Upper lobe of left lung (tissue), 6 donors: ENCODE measurements at regions not wholly inside any gene's neighbourhood (a gene's known extent, or its start where the extent isn't known, plus 50 kb on each side); places are given as distances from the start of the nearest gene placed in this dataset.

ENCODE experiments used
- ATAC-seq, 2 donors: fragments of 200-7000 bp; cut with Tn5 transposase; one replicate each; pipeline ENCODE4 v1.9.1; 2022; ENCODE audit warnings: mild to moderate bottlenecking in 2 of 2, moderate library complexity in 2 of 2; ENCODE audit not compliant: low FRiP score in 2 of 2
- DNase-seq, 2 donors: peaks; one replicate each; pipeline ENCODE4 v3.0.0-alpha.2; 2019 to 2020
- H3K27ac ChIP-seq, 4 donors: fragments of 200-600 bp; sonication (generic); one replicate each; pipeline ENCODE4 v1.5.1; 2016 to 2019
- H3K27me3 ChIP-seq, 4 donors: fragments of 200-600 bp; sonication (generic); one replicate each; pipeline ENCODE4 v1.5.1; 2017 to 2019
- H3K36me3 ChIP-seq, 4 donors: fragments of 200-600 bp; sonication (generic); one replicate each; pipeline ENCODE4 v1.5.1; 2016 to 2019
- H3K4me1 ChIP-seq, 4 donors: fragments of 200-600 bp; sonication (generic); one replicate each; pipeline ENCODE4 v1.5.1; 2018 to 2019
- H3K4me3 ChIP-seq, 4 donors: fragments of 200-600 bp; sonication (generic); one replicate each; pipeline ENCODE4 v1.5.1; 2017 to 2019; ENCODE audit warnings: mild to moderate bottlenecking in 2 of 4, moderate library complexity in 1 of 4
- H3K9me3 ChIP-seq, 4 donors: fragments of 200-600 bp; sonication (generic); one replicate each; pipeline ENCODE4 v1.5.1; 2018 to 2019
- EP300 ChIP-seq, 4 donors: sonication (generic); formaldehyde crosslinking; IDR thresholded peaks; one replicate each; pipeline ENCODE4 v1.5.1; 2017; ENCODE audit warnings: antibody characterized with exemption in 4 of 4, control low read depth in 2 of 4
- POLR2A ChIP-seq, 4 donors: fragments of 450-650 bp; IDR thresholded peaks; one replicate each; pipeline ENCODE4 v1.5.1; 2016 to 2017; ENCODE audit warnings: antibody characterized with exemption in 4 of 4, mild to moderate bottlenecking in 2 of 4
- POLR2AphosphoS5 ChIP-seq, 2 donors: sonication (generic); formaldehyde crosslinking; IDR thresholded peaks; one replicate each; pipeline ENCODE4 v1.5.1; 2017; ENCODE audit warnings: antibody characterized with exemption in 2 of 2
- WGBS, 2 donors: methylation state at CpG; one replicate each; pipeline ENCODE4 v1.1.5; 2017 to 2018; 5-methylcytosine and 5-hydroxymethylcytosine counted together
- TF ChIP-seq, protein P1 (sequence below), 6 experiments: fragments of 450-650 bp in 4 of 6; fragments of 200-600 bp in 2 of 6; sonication (generic) in 2 of 6; IDR thresholded peaks; one replicate each; pipeline ENCODE4 v1.5.1; 2016 to 2019; ENCODE audit warnings: antibody characterized with exemption in 6 of 6
- donor health status: DM: no; HTN: no; CAD: no; lungs with moderate emphysema.
- donor health status: DM: no; HTN: yes; CAD: no; lungs with severe emphysema.

DNA sequence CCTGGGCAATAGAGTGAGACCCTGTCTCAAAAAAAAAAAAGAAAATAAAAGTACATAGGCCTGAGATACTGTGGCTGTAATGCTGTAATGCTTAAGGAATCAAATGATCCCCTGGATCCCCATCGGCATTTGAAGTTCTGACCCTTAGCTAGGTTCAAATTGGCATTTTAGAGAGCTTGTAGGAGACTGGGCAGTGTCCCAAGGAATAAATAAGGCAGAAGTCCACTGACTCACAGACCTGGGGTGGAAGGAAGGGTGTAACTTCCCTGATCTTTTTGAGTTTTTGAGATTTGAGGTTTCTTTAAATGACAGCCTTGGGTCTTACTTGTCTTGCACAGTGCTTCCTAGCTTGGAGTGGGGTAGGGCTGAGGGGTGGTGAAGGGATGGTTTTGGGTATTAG is 553.7 kb downstream of the SLC4A3 start:
- TF ChIP-seq POLR2A (IDR thresholded peaks at IDR 0.05) (no peak), POLR2AphosphoS5 (IDR thresholded peaks at IDR 0.05) (no peak), EP300 (IDR thresholded peaks at IDR 0.05) (no peak)
- TF ChIP-seq, protein P1, sequence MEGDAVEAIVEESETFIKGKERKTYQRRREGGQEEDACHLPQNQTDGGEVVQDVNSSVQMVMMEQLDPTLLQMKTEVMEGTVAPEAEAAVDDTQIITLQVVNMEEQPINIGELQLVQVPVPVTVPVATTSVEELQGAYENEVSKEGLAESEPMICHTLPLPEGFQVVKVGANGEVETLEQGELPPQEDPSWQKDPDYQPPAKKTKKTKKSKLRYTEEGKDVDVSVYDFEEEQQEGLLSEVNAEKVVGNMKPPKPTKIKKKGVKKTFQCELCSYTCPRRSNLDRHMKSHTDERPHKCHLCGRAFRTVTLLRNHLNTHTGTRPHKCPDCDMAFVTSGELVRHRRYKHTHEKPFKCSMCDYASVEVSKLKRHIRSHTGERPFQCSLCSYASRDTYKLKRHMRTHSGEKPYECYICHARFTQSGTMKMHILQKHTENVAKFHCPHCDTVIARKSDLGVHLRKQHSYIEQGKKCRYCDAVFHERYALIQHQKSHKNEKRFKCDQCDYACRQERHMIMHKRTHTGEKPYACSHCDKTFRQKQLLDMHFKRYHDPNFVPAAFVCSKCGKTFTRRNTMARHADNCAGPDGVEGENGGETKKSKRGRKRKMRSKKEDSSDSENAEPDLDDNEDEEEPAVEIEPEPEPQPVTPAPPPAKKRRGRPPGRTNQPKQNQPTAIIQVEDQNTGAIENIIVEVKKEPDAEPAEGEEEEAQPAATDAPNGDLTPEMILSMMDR (IDR thresholded peaks at IDR 0.05) = no peak
- Histone ChIP-seq H3K4me3 (no peak overlapping the region), H3K27me3 (no peaks in the 10 kb centered on the region), H3K36me3 (no peaks in the 10 kb centered on the region), H3K9me3 (no peaks in the 10 kb centered on the region), H3K27ac (no peak overlapping the region), H3K4me1 (no peaks in the 10 kb centered on the region)
- 95 to 96% methylated on average over 1 of the region's 1 CpG for WGBS, 2 donors
- ATAC-seq (no peak), DNase-seq (no peak)

DNA sequence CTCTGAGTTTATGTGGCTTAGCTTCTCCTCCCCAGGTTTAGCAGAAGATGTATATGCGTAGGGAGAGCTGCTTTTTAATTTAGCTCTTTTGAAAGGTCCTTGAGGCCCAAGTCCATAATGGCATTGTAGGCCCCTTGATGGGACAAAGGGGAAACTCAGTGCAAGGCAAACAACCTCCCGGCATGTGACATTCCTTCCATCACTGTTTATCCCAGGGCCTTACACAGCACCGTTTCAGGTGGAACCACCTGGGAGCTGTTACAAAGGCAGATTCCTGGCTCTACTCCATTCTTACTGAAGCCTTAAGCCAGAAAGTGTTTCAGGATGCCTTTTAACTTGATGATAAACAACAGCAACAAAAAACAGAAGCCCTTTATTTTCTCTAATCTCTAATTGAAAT is 555.4 kb downstream of the SLC4A3 start:
- Histone ChIP-seq H3K9me3 (no peaks in the 10 kb centered on the region), H3K27me3 (no peaks in the 10 kb centered on the region), H3K36me3 (no peaks in the 10 kb centered on the region), H3K4me1 (no peaks in the 10 kb centered on the region), H3K27ac (no peak overlapping the region), H3K4me3 (no peak overlapping the region)
- WGBS, 2 donors = 75 to 89% methylated on average over 3 of the region's 3 CpGs
- DNase-seq (no peak), ATAC-seq (no peak)
- no peak for TF ChIP-seq POLR2AphosphoS5 (IDR thresholded peaks at IDR 0.05)
- TF ChIP-seq, protein P1 (IDR thresholded peaks at IDR 0.05) = no peak
- no peak for TF ChIP-seq EP300 (IDR thresholded peaks at IDR 0.05)
- no peak for TF ChIP-seq POLR2A (IDR thresholded peaks at IDR 0.05)

GRCh38 chr2:220185766-220186305 is 558.4 kb downstream of the SLC4A3 start:
- ATAC-seq (no peak), DNase-seq (no peak)
- TF ChIP-seq EP300 (IDR thresholded peaks at IDR 0.05) (no peak), POLR2AphosphoS5 (IDR thresholded peaks at IDR 0.05) (no peak), POLR2A (IDR thresholded peaks at IDR 0.05) (no peak)
- TF ChIP-seq, protein P1 (IDR thresholded peaks at IDR 0.05) = no peak
- no peaks in the 10 kb centered on the region for H3K9me3 ChIP-seq
- no peak overlapping the region for H3K27ac ChIP-seq
- no peaks in the 10 kb centered on the region for H3K27me3 ChIP-seq
- 45 to 55% methylated on average over 2 of the region's 2 CpGs for WGBS, 2 donors
- H3K4me1 ChIP-seq = no peaks in the 10 kb centered on the region
- no peaks in the 10 kb centered on the region for H3K36me3 ChIP-seq
- H3K4me3 ChIP-seq = no peak overlapping the region

DNA sequence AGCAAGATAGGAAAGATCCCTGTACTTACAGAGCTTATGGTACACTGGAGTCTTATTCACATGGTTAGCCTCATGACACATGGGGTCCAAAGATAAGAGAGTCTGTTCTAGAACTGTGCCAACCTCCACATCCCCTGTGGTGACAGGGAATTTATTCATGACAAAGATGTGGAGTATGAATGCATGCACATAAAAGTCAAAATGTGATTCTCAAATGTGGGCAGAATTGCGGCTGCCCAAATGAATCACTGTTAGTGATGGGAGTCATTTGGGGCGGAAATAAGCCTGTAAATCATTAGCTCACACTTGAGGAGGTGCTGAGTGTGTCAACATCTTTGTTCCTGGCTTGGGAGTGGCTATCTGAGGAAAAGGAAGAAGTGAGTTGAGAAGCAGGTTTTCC is 560.6 kb downstream of the SLC4A3 start:
- no peak for ATAC-seq
- no peaks in the 10 kb centered on the region for H3K27me3 ChIP-seq
- H3K36me3 ChIP-seq = no peaks in the 10 kb centered on the region
- TF ChIP-seq POLR2AphosphoS5 (IDR thresholded peaks at IDR 0.05) (no peak), POLR2A (IDR thresholded peaks at IDR 0.05) (no peak), EP300 (IDR thresholded peaks at IDR 0.05) (no peak)
- TF ChIP-seq, protein P1 (IDR thresholded peaks at IDR 0.05) = no peak
- H3K4me1 ChIP-seq = no peaks in the 10 kb centered on the region
- DNase-seq = no peak
- no peak overlapping the region for H3K27ac ChIP-seq
- WGBS, 2 donors = 57 to 58% methylated on average over 2 of the region's 2 CpGs
- peaks cover 0 to 11% (median under 1%) of the 10 kb centered on the region in 4 donors for H3K9me3 ChIP-seq
- no peak overlapping the region for H3K4me3 ChIP-seq

DNA sequence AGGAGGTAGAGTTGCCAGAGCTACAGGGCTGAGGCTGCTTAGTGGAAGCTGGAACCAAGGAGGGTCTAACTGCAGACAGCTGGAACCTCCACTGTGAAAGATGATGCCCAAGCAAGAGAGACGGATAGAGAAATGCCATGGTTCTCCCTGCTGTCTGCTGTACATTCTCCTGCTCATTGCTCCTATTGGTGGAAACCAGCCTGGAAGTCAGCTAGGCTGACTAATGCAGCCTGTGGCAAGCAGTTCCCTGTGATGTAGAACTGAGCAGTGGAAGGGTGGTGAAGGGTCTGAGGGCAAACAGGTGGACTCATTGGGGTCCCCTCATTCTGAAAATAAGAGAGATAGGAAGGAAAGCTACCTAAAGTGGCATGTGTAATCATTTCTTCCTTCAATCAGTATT is 563.6 kb downstream of the SLC4A3 start:
- H3K4me3 ChIP-seq = no peak overlapping the region
- peaks cover 0 to 11% (median 1%) of the 10 kb centered on the region in 4 donors for H3K9me3 ChIP-seq
- no peak for TF ChIP-seq POLR2A (IDR thresholded peaks at IDR 0.05)
- no peak for TF ChIP-seq EP300 (IDR thresholded peaks at IDR 0.05)
- TF ChIP-seq, protein P1 (IDR thresholded peaks at IDR 0.05) = no peak
- TF ChIP-seq POLR2AphosphoS5 (IDR thresholded peaks at IDR 0.05) = no peak
- no peaks in the 10 kb centered on the region for H3K36me3 ChIP-seq
- no peaks in the 10 kb centered on the region for H3K4me1 ChIP-seq
- H3K27me3 ChIP-seq = no peaks in the 10 kb centered on the region
- ATAC-seq (no peak), DNase-seq (no peak)
- WGBS, 2 donors = 0 to 53% methylated on average over 1 of the region's 1 CpG
- H3K27ac ChIP-seq = no peak overlapping the region
